OCI-LY3 (cell line): ENCODE measurements at regions not wholly inside any gene's neighbourhood (a gene's known extent, or its start where the extent isn't known, plus 50 kb on each side); places are given as distances from the start of the nearest gene placed in this dataset.

Experiments used
- H2AFZ ChIP-seq: fragments of 200-600, 300-600 bp; shearing (Covaris generic); 2 replicates; pipeline ENCODE4 v1.6.0; 2014; ENCODE audit warnings: antibody characterized with exemption, low read depth, low read length
- H3K27ac ChIP-seq: fragments of 200-600, 300-600 bp; sonication (generic); 2 replicates; pipeline ENCODE4 v1.5.1; 2014; ENCODE audit warnings: mild to moderate bottlenecking, low read length, moderate library complexity, mixed read lengths
- H3K27me3 ChIP-seq: fragments of 200-600, 300-600 bp; sonication (generic); 2 replicates; pipeline ENCODE4 v1.6.1; 2014; ENCODE audit warnings: low read depth, low read length, mixed read lengths
- H3K36me3 ChIP-seq: fragments of 200-600, 300-600 bp; sonication (generic); replicated peaks from 2 replicates; pipeline ENCODE3; 2014; ENCODE audit warnings: low read depth, low read length, mixed read lengths
- H3K4me1 ChIP-seq: fragments of 300-600, 200-600 bp; sonication (generic); 2 replicates; pipeline ENCODE4 v1.6.1; 2014; ENCODE audit warnings: low read length, mixed read lengths
- H3K4me2 ChIP-seq: fragments of 200-600, 300-600 bp; sonication (generic); 2 replicates; pipeline ENCODE4 v1.6.1; 2014; ENCODE audit warnings: low read length, mixed read lengths
- H3K4me3 ChIP-seq: fragments of 300-600, 200-600 bp; sonication (generic); 2 replicates; pipeline ENCODE4 v1.5.1; 2014; ENCODE audit warnings: antibody characterized with exemption, mild to moderate bottlenecking, low read length, moderate library complexity
- H3K79me2 ChIP-seq: fragments of 300-600, 200-600 bp; shearing (Covaris generic); 2 replicates; pipeline ENCODE4 v1.6.1; 2014; ENCODE audit warnings: mild to moderate bottlenecking, low read length, mixed read lengths
- H3K9ac ChIP-seq: fragments of 300-600, 200-600 bp; shearing (Covaris generic); 2 replicates; pipeline ENCODE4 v1.6.0; 2014; ENCODE audit warnings: mild to moderate bottlenecking, low read length, moderate library complexity
- H3K9me3 ChIP-seq: fragments of 200-600, 300-600 bp; shearing (Covaris generic); 2 replicates; pipeline ENCODE4 v1.6.1; 2014; ENCODE audit warnings: low read length, mixed read lengths; ENCODE audit not compliant: insufficient read depth
- H4K20me1 ChIP-seq: fragments of 200-600, 300-600 bp; sonication (generic); 2 replicates; pipeline ENCODE4 v1.6.1; 2016; ENCODE audit warnings: low read length, mixed read lengths; ENCODE audit not compliant: insufficient read depth
- CTCF ChIP-seq: fragments of 200-600, 300-600 bp; sonication (generic); IDR thresholded peaks from 2 replicates; pipeline ENCODE4 v1.5.1; 2014; ENCODE audit warnings: antibody characterized with exemption, low read length, low read depth
- EZH2phosphoT487 ChIP-seq: fragments of 200-600 bp; shearing (Covaris generic); IDR thresholded peaks from 2 replicates; pipeline ENCODE4 v1.6.1; 2018; ENCODE audit warnings: antibody characterized with exemption, mixed run types, low read depth

- no peaks in the 10 kb centered on the region for H3K4me1 ChIP-seq
- H3K4me3 ChIP-seq: no peak overlapping the region
- H3K36me3 ChIP-seq: no peaks in the 10 kb centered on the region
- H3K79me2 ChIP-seq: no peaks in the 10 kb centered on the region
- no peaks in the 10 kb centered on the region for H4K20me1 ChIP-seq
- H2AFZ ChIP-seq: no peak overlapping the region
- H3K9me3 ChIP-seq: no peaks in the 10 kb centered on the region
- H3K27ac ChIP-seq: no peak overlapping the region
- TF ChIP-seq CTCF: no peak
- no peak for TF ChIP-seq EZH2phosphoT487
- peaks cover 22% of the 10 kb centered on the region; the same call in 1 of the 2 replicates for H3K27me3 ChIP-seq
- H3K9ac ChIP-seq: no peak overlapping the region
- H3K4me2 ChIP-seq: no peak overlapping the region
Measured at GRCh38 chr1:177333936-177334595, 163.3 kb downstream of the BRINP2 start.
